Dermis blood vessel endothelial cell (primary cell): ENCODE measurements at regions not wholly inside any gene's neighbourhood (a gene's known extent, or its start where the extent isn't known, plus 50 kb on each side); places are given as distances from the start of the nearest gene placed in this dataset.

Experiments
- DNase-seq: peaks from one replicate; pipeline ENCODE4 v3.0.0; 2010

- DNase-seq = no peak
These were observed 88.8 kb upstream of the CALM2 start for GRCh38 chr2:47265158-47265557.

GRCh38 chr2:47264686-47265085 lies 88.4 kb upstream of the CALM2 start:
- no peak for DNase-seq

DNA sequence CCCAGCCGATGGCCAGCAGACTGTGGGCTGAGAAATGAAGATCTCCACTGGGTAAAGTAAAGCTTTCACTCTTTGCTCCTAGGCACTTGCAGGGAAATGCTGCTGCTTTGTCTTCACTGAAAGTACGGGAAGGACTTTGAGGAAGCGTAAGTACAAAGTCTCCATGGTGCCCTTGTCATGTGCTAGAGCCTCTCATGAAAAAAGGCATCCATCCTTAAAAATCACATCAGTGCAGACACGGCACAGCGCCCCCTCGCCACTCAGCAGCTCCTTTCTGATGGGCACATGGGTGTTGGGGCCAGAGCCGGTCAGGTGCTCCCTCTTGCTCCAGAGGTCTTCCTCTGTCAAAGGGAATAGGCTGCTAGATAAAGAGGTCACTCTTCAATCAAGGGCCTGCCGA lies 87.8 kb upstream of the CALM2 start:
- DNase-seq = no peak

DNA sequence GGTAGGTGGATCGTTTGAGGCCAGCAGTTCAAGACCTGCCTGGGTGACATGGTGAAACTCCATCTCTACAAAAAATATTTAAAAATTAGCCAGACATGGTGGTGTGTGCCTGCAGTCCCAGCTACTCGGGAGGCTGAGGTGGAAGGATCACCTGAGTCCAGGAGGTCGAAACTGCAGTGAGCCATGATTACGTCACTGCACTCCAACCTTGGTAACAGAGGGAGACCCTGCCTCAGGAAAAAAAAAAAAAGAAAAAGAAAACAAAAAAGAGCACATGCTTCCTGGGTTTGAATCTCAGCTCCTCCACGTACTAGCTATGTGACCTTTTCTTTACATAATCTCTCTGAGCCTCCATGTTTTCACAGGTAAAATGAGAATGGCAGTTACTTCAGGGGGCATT lies 86.3 kb upstream of the CALM2 start:
- no peak for DNase-seq

- no peak for DNase-seq
These were observed 84.7 kb upstream of the CALM2 start for GRCh38 chr2:47260971-47261370.

- DNase-seq = no peak
These were observed 83.5 kb upstream of the CALM2 start for GRCh38 chr2:47259829-47260228.

GRCh38 chr2:47257946-47258348 lies 81.6 kb upstream of the CALM2 start:
- DNase-seq = no peak

- no peak for DNase-seq
These were observed 80.2 kb upstream of the CALM2 start for GRCh38 chr2:47256416-47257087.

DNA sequence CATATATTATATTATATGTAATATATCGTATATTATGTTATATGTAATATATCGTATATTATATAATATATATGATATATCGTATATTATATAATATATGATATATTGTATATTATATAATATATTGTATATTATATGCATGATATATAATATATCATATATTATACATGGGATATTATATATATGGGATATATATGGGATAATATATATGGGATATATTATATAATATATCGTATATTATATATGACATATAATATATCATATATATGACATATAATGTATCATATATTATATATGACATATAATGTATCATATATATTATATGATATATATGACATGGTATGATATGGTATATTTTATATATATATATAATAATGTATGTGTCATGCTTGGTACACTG lies 79.5 kb upstream of the CALM2 start:
- DNase-seq = no peak

DNA sequence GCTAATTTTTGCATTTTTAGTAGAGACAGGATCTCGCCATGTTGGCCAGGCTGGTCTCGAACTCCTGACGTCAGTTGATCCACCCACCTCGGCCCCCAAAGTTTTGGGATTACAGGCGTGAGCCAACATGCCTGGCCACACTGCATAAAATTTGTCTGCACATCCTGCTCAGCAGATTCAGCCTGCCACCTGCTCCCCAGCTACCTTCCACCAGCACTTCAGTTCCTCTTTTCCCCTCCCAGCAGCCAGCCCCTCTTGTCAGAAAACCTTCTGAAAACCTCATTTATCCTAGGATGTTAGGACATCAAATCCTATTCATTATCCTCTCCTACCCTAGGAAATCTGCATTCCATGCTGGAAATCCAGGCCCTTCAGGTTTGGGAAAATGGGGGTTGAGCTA lies 78.2 kb upstream of the CALM2 start:
- DNase-seq = no peak

GRCh38 chr2:47253447-47253846 lies 77.1 kb upstream of the CALM2 start:
- DNase-seq = no peak

DNA sequence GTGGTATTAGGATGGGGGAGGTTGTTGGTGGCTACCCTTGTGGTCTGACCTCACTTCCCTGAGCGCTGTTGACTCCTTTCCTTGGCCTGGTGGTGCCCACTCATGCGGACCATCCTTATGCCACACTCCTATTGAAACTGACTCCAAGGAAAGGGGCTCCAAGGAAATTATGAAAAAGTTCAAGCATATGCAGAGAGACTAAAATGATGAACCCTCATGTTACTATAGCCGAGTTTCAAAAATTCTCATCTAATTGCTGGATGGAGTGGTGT lies 75.0 kb upstream of the CALM2 start:
- no peak for DNase-seq

- DNase-seq = no peak
These were observed 74.5 kb upstream of the CALM2 start for GRCh38 chr2:47250586-47251403.

GRCh38 chr2:47249931-47250330 lies 73.6 kb upstream of the CALM2 start:
- no peak for DNase-seq

GRCh38 chr2:47249157-47249900 lies 73.0 kb upstream of the CALM2 start:
- no peak for DNase-seq

DNA sequence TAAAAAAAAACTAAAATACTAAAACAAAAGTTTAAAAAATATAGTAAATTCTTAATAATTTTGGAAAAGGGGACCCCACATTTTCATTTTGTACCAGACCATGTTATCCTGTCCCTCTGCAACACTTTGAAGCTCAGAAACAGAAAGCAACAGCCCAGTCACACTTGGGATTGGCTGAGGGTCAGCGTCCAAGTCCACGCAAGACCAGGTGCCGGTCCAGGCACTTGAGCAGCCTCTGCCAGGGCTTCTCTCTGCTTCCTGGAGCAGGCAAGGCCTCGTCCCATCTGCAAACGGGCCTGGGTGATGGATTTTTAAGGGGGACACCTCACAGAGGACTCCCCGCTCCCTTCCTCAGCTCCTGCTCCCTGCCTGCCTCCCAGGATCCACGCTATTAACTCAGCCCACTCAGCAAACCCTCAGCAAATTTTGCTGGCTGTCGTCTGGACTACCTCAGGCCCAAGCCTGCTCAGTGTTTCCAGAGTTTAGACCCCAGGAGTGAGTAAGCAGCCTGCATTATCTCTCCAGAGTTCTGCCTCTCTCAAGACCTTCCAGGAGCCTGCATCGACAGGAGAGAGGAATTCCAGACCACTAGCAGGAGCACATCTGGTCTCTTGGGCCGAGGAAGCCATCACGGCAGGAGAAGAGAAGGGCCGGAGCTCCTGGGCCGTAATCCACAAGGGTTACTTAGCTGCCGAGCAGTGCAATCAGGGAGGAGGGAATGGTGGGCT lies 67.4 kb upstream of the CALM2 start:
- DNase-seq = no peak

GRCh38 chr2:47241715-47242114 lies 65.4 kb upstream of the CALM2 start:
- no peak for DNase-seq

DNA sequence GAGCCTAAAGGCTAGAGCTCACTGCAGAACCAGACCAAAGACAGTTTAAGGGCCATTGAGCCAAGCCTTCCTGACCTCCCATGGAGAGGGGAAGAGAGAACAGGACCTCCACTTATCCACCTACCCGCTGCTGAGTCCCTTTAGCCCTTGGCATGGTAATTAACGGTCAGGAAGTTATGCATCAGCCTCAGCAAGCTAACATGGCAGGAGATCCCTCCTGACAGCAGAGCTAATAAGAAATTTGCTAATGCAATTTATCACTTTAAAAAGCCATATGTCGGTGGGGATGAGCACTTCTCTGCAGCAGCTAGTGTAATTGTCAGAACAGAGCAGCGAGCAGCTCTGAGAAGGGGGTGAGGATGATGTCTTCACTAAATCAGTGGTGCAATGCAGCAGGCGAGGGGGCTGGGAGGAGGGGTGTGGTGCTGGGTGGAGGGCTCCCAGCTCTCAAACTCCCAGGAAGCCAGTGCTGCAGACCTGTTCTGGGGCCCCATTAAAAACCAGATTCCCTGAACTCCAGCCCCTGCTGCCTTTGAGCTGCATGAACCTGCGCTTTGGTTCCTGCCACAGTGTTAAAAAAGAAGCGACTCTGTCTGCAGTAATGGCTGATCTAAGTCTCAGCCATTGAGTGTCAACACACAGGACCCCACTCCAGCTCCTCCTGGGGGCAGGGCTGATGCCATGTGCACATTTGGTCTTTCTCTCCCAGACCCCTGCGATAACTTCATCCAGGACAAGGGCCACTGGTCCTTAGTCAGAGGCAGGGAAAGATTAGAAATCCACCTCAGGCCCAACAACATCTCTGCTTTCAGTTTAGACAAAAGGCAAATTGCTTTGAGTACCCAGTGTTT lies 63.0 kb upstream of the CALM2 start:
- DNase-seq = no peak

- no peak for DNase-seq
These were observed 62.3 kb upstream of the CALM2 start for GRCh38 chr2:47238638-47239037.

- peak; percentile 67 for DNase-seq
These were observed 61.3 kb upstream of the CALM2 start for GRCh38 chr2:47237375-47238334.
